OCI-LY7 (cell line): ENCODE measurements at regions not wholly inside any gene's neighbourhood (a gene's known extent, or its start where the extent isn't known, plus 50 kb on each side); places are given as distances from the start of the nearest gene placed in this dataset.

Source experiments
- BruUV-seq: library from RNA; stranded (reverse); fragments of 400-500 nt; replicated peaks from 2 replicates; lab custom pipeline; 2021; lab: Mats Ljungman, UMichigan
- CTCF ChIA-PET: fragments of 300-600 bp; sonication (Branson Sonifier 250); formaldehyde crosslinking; loops from one replicate; lab custom pipeline; 2022; ENCODE audit warnings: antibody characterized with exemption; ENCODE audit not compliant: unreplicated experiment; lab: Charles Lee
- POLR2A ChIA-PET: fragments of 300-600 bp; sonication (Branson Sonifier 250); formaldehyde crosslinking; loops from one replicate; lab custom pipeline; 2022; ENCODE audit warnings: antibody characterized with exemption; lab: Charles Lee
- DNase-seq: peaks from one replicate; pipeline ENCODE4 v3.0.0-alpha.2; 2015; ENCODE audit warnings: low spot score
- H2AFZ ChIP-seq: fragments of 200-600 bp; sonication (generic), shearing (Covaris generic); 2 replicates; pipeline ENCODE4 v1.6.1; 2014; ENCODE audit warnings: mild to moderate bottlenecking, antibody characterized with exemption, low read length, moderate library complexity
- H3K27ac ChIP-seq: fragments of 200-600 bp; sonication (generic); 2 replicates; pipeline ENCODE4 v1.5.1; 2014; ENCODE audit warnings: mixed run types, low read depth, mild to moderate bottlenecking, moderate library complexity, low read length, inconsistent platforms; ENCODE audit not compliant: poor library complexity, severe bottlenecking
- H3K36me3 ChIP-seq: fragments of 200-600 bp; sonication (generic); 2 replicates; pipeline ENCODE4 v1.6.1; 2014; ENCODE audit warnings: mild to moderate bottlenecking, antibody characterized with exemption, low read length, moderate library complexity, mixed read lengths; ENCODE audit not compliant: insufficient read depth
- H3K4me1 ChIP-seq: fragments of 200-600 bp; sonication (generic); 2 replicates; pipeline ENCODE4 v1.5.1; 2014; ENCODE audit warnings: mild to moderate bottlenecking, low read length; ENCODE audit not compliant: insufficient read depth, poor library complexity, severe bottlenecking
- H3K4me2 ChIP-seq: fragments of 200-600 bp; sonication (generic); 2 replicates; pipeline ENCODE4 v1.6.1; 2014; ENCODE audit warnings: mild to moderate bottlenecking, low read length
- H3K4me3 ChIP-seq: fragments of 200-600 bp; sonication (generic); 2 replicates; pipeline ENCODE4 v1.5.1; 2014; ENCODE audit warnings: mild to moderate bottlenecking, low read depth, low read length; ENCODE audit not compliant: poor library complexity, severe bottlenecking
- H3K79me2 ChIP-seq: fragments of 200-600 bp; sonication (generic); 2 replicates; pipeline ENCODE4 v1.6.1; 2016; ENCODE audit warnings: low read depth, mild to moderate bottlenecking, low read length, moderate library complexity, mixed read lengths; ENCODE audit not compliant: insufficient read depth
- H3K9me2 ChIP-seq: fragments of 200-600 bp; sonication (generic); 2 replicates; pipeline ENCODE4 v1.6.1; 2016; ENCODE audit warnings: mild to moderate bottlenecking, low read length, mixed read lengths; ENCODE audit not compliant: insufficient read depth
- H3K9me3 ChIP-seq: fragments of 200-600 bp; sonication (generic); 2 replicates; pipeline ENCODE4 v1.6.1; 2014; ENCODE audit warnings: mild to moderate bottlenecking, mixed run types, low read length, mixed read lengths
- H4K20me1 ChIP-seq: fragments of 200-600 bp; sonication (generic); 2 replicates; pipeline ENCODE4 v1.6.1; 2014; ENCODE audit warnings: mild to moderate bottlenecking, antibody characterized with exemption, low read length, moderate library complexity, mixed read lengths; ENCODE audit not compliant: insufficient read depth
- CTCF ChIP-seq: fragments of 200-600 bp; sonication (generic); conservative IDR thresholded peaks from 2 replicates; pipeline ENCODE4 v1.5.1; 2014; ENCODE audit warnings: mild to moderate bottlenecking, antibody characterized with exemption, low read length, moderate library complexity, mixed read lengths
- EZH2phosphoT487 ChIP-seq: fragments of 200-600 bp; sonication (generic); IDR thresholded peaks from 2 replicates; pipeline ENCODE4 v1.6.1; 2018; ENCODE audit warnings: low read depth, borderline replicate concordance, mild to moderate bottlenecking, mixed run types, antibody characterized with exemption, low read length, moderate library complexity, mixed read lengths
- intact Hi-C: fragments of 100-400 bp; cut with micrococcal nuclease; formaldehyde crosslinking; loops from one replicate; pipeline ENCODE4 v1.10.0; 2022; ENCODE audit not compliant: unreplicated experiment

- Histone ChIP-seq H3K4me2 (no peak overlapping the region), H4K20me1 (no peaks in the 10 kb centered on the region), H3K36me3 (no peaks in the 10 kb centered on the region), H3K27ac (no peak overlapping the region), H2AFZ (no peak overlapping the region), H3K4me1 (no peaks in the 10 kb centered on the region), H3K79me2 (no peaks in the 10 kb centered on the region), H3K9me3 (no peaks in the 10 kb centered on the region), H3K4me3 (no peak overlapping the region), H3K9me2 (no peaks in the 10 kb centered on the region)
- ChIA-PET POLR2A (no interaction called here), CTCF (no interaction called here)
- BruUV-seq, result no TSS peak
- no peak for TF ChIP-seq CTCF
- no peak for DNase-seq
- intact Hi-C loops, result no loop called here
These were observed 357.6 kb upstream of the NR5A2 start for GRCh38 chr1:199669916-199670315.

- POLR2A ChIA-PET, result no interaction called here
- Histone ChIP-seq H3K4me1 (no peaks in the 10 kb centered on the region), H3K9me2 (no peaks in the 10 kb centered on the region), H3K9me3 (no peaks in the 10 kb centered on the region), H2AFZ (no peak overlapping the region), H4K20me1 (no peaks in the 10 kb centered on the region), H3K36me3 (no peaks in the 10 kb centered on the region), H3K27ac (no peak overlapping the region), H3K4me2 (no peak overlapping the region), H3K79me2 (no peaks in the 10 kb centered on the region), H3K4me3 (no peak overlapping the region)
- TF ChIP-seq CTCF, result no peak
- TF ChIP-seq EZH2phosphoT487, result no peak
- intact Hi-C loops, result no loop called here
- CTCF ChIA-PET, result no interaction called here
- BruUV-seq, result no TSS peak
- DNase-seq, result no peak
These were observed 355.8 kb upstream of the NR5A2 start for GRCh38 chr1:199671684-199672083.

GRCh38 chr1:199675937-199676336 lies 351.6 kb upstream of the NR5A2 start:
- Histone ChIP-seq H3K9me3 (no peaks in the 10 kb centered on the region), H4K20me1 (no peaks in the 10 kb centered on the region), H3K4me3 (no peak overlapping the region), H3K4me1 (no peaks in the 10 kb centered on the region), H2AFZ (no peak overlapping the region), H3K27ac (no peak overlapping the region), H3K36me3 (no peaks in the 10 kb centered on the region), H3K79me2 (no peaks in the 10 kb centered on the region), H3K4me2 (no peak overlapping the region), H3K9me2 (no peaks in the 10 kb centered on the region)
- ChIA-PET POLR2A (interaction anchor here (0.6 to 1.2 kb wide), 4 partner anchors 12 to 333 kb away, joined by 3 to 4 read pairs (median 3); no protein-coding TSS in a partner anchor), CTCF (no interaction called here)
- BruUV-seq, result no TSS peak
- intact Hi-C loops, result no loop called here
- no peak for DNase-seq
- TF ChIP-seq EZH2phosphoT487 (no peak), CTCF (no peak)
